ENCODE measurements at regions not wholly inside any gene's neighbourhood (a gene's known extent, or its start where the extent isn't known, plus 50 kb on each side); places are given as distances from the start of the nearest gene placed in this dataset.

- no peak overlapping the region for H3K14ac ChIP-seq (ENCODE audit: low read length)
- no peak overlapping the region for H3K27ac ChIP-seq (ENCODE audit: low read depth, low read length)
- DNase-seq: no peak
- H3K4me1 ChIP-seq (ENCODE audit: control insufficient read depth in 1 of 2, insufficient read depth in 2 of 2, low read length in 2 of 2): no peaks in the 10 kb centered on the region
- H2BK5ac ChIP-seq (ENCODE audit: low read depth, low read length, poor library complexity): no peak overlapping the region
- no peak overlapping the region for H4K91ac ChIP-seq (ENCODE audit: low read depth, low read length)
- H4K12ac ChIP-seq (ENCODE audit: low read depth, low read length): no peak overlapping the region
- WGBS (ENCODE audit: extremely low coverage, insufficient coverage, insufficient read length): no CpG with 5 or more reads among the region's 8 CpGs
- H3K4me2 ChIP-seq (ENCODE audit: low read length): no peak overlapping the region
- H4K8ac ChIP-seq (ENCODE audit: low read depth, low read length): no peak overlapping the region
- H3K27me3 ChIP-seq (ENCODE audit: insufficient read depth, low read length): no peaks in the 10 kb centered on the region
- no peak overlapping the region for H3K4ac ChIP-seq (ENCODE audit: low read depth, low read length)
- no peak overlapping the region for H3K9ac ChIP-seq (ENCODE audit: low read length)
- H3K79me2 ChIP-seq (ENCODE audit: control insufficient read depth, insufficient read depth, low read length, poor library complexity): no peaks in the 10 kb centered on the region
- H3K9me3 ChIP-seq (ENCODE audit: insufficient read depth, low read depth, low read length): no peaks in the 10 kb centered on the region
- H3K79me1 ChIP-seq (ENCODE audit: low read length): no peaks in the 10 kb centered on the region
- H2BK120ac ChIP-seq (ENCODE audit: insufficient read depth, low read length, poor library complexity): no peak overlapping the region
- H3K18ac ChIP-seq (ENCODE audit: low read length): no peak overlapping the region
- no peak overlapping the region for H2BK12ac ChIP-seq (ENCODE audit: low read length)
- no peak overlapping the region for H3K23ac ChIP-seq (ENCODE audit: low read length)
- H3K36me3 ChIP-seq (ENCODE audit: control insufficient read depth in 1 of 2, insufficient read depth in 2 of 2, low read length in 2 of 2): no peaks in the 10 kb centered on the region
- no peak overlapping the region for H2AFZ ChIP-seq (ENCODE audit: insufficient read depth, low read length, poor library complexity)
- H3K4me3 ChIP-seq (ENCODE audit: low read depth, low read length): no peak overlapping the region
- no peak overlapping the region for H2AK5ac ChIP-seq (ENCODE audit: low read length)
These were observed 374.0 kb downstream of the NFIB start for GRCh38 chr9:13939701-13940490.

GRCh38 chr9:13939134-13939533, 374.8 kb downstream of the NFIB start:
- no peaks in the 10 kb centered on the region for H3K79me2 ChIP-seq (ENCODE audit: control insufficient read depth, insufficient read depth, low read length, poor library complexity)
- H3K4me1 ChIP-seq (ENCODE audit: control insufficient read depth in 1 of 2, insufficient read depth in 2 of 2, low read length in 2 of 2): no peaks in the 10 kb centered on the region

GRCh38 chr9:13934416-13934815, 379.5 kb downstream of the NFIB start:
- Histone ChIP-seq H3K4ac (ENCODE audit: low read depth, low read length) (no peak overlapping the region), H3K4me2 (ENCODE audit: low read length) (no peak overlapping the region), H3K27ac (ENCODE audit: low read depth, low read length) (no peak overlapping the region), H3K4me3 (ENCODE audit: low read depth, low read length) (no peak overlapping the region), H3K14ac (ENCODE audit: low read length) (no peak overlapping the region), H3K79me2 (ENCODE audit: control insufficient read depth, insufficient read depth, low read length, poor library complexity) (no peaks in the 10 kb centered on the region), H3K9me3 (ENCODE audit: insufficient read depth, low read depth, low read length) (no peaks in the 10 kb centered on the region), H2AFZ (ENCODE audit: insufficient read depth, low read length, poor library complexity) (no peak overlapping the region), H3K9ac (ENCODE audit: low read length) (no peak overlapping the region), H2AK5ac (ENCODE audit: low read length) (no peak overlapping the region), H3K4me1 (ENCODE audit: control insufficient read depth in 1 of 2, insufficient read depth in 2 of 2, low read length in 2 of 2) (no peaks in the 10 kb centered on the region), H2BK5ac (ENCODE audit: low read depth, low read length, poor library complexity) (no peak overlapping the region), H2BK120ac (ENCODE audit: insufficient read depth, low read length, poor library complexity) (no peak overlapping the region), H3K79me1 (ENCODE audit: low read length) (no peaks in the 10 kb centered on the region), H3K36me3 (ENCODE audit: control insufficient read depth in 1 of 2, insufficient read depth in 2 of 2, low read length in 2 of 2) (no peaks in the 10 kb centered on the region), H3K27me3 (ENCODE audit: insufficient read depth, low read length) (no peaks in the 10 kb centered on the region), H3K18ac (ENCODE audit: low read length) (no peak overlapping the region), H4K12ac (ENCODE audit: low read depth, low read length) (no peak overlapping the region), H4K8ac (ENCODE audit: low read depth, low read length) (no peak overlapping the region), H2BK12ac (ENCODE audit: low read length) (no peak overlapping the region), H4K91ac (ENCODE audit: low read depth, low read length) (no peak overlapping the region), H3K23ac (ENCODE audit: low read length) (no peak overlapping the region)
- DNase-seq: no peak
- no CpG with 5 or more reads among the region's 3 CpGs for WGBS (ENCODE audit: extremely low coverage, insufficient coverage, insufficient read length)

More at GRCh38 chr9:13939134-13939533, 374.8 kb downstream of the NFIB start:
- Histone ChIP-seq H4K12ac (ENCODE audit: low read depth, low read length) (no peak overlapping the region), H2BK5ac (ENCODE audit: low read depth, low read length, poor library complexity) (no peak overlapping the region), H2BK120ac (ENCODE audit: insufficient read depth, low read length, poor library complexity) (no peak overlapping the region), H2AFZ (ENCODE audit: insufficient read depth, low read length, poor library complexity) (no peak overlapping the region), H4K91ac (ENCODE audit: low read depth, low read length) (no peak overlapping the region), H3K9me3 (ENCODE audit: insufficient read depth, low read depth, low read length) (no peaks in the 10 kb centered on the region), H3K27ac (ENCODE audit: low read depth, low read length) (no peak overlapping the region), H3K4me3 (ENCODE audit: low read depth, low read length) (no peak overlapping the region), H3K9ac (ENCODE audit: low read length) (no peak overlapping the region), H3K18ac (ENCODE audit: low read length) (no peak overlapping the region), H4K8ac (ENCODE audit: low read depth, low read length) (no peak overlapping the region), H3K27me3 (ENCODE audit: insufficient read depth, low read length) (no peaks in the 10 kb centered on the region), H3K4me2 (ENCODE audit: low read length) (no peak overlapping the region), H3K4ac (ENCODE audit: low read depth, low read length) (no peak overlapping the region), H3K79me1 (ENCODE audit: low read length) (no peaks in the 10 kb centered on the region), H2AK5ac (ENCODE audit: low read length) (no peak overlapping the region), H2BK12ac (ENCODE audit: low read length) (no peak overlapping the region), H3K36me3 (ENCODE audit: control insufficient read depth in 1 of 2, insufficient read depth in 2 of 2, low read length in 2 of 2) (no peaks in the 10 kb centered on the region), H3K23ac (ENCODE audit: low read length) (no peak overlapping the region), H3K14ac (ENCODE audit: low read length) (no peak overlapping the region)
- no peak for DNase-seq
- no CpG with 5 or more reads among the region's 1 CpG for WGBS (ENCODE audit: extremely low coverage, insufficient coverage, insufficient read length)

- no peak overlapping the region for H2BK5ac ChIP-seq (ENCODE audit: low read depth, low read length, poor library complexity)
- no peak overlapping the region for H2BK120ac ChIP-seq (ENCODE audit: insufficient read depth, low read length, poor library complexity)
- no peak overlapping the region for H4K8ac ChIP-seq (ENCODE audit: low read depth, low read length)
- WGBS (ENCODE audit: extremely low coverage, insufficient coverage, insufficient read length): no CpG with 5 or more reads among the region's 1 CpG
- H3K4me1 ChIP-seq (ENCODE audit: control insufficient read depth in 1 of 2, insufficient read depth in 2 of 2, low read length in 2 of 2): no peaks in the 10 kb centered on the region
- H3K4ac ChIP-seq (ENCODE audit: low read depth, low read length): no peak overlapping the region
- H3K79me2 ChIP-seq (ENCODE audit: control insufficient read depth, insufficient read depth, low read length, poor library complexity): no peaks in the 10 kb centered on the region
- H3K79me1 ChIP-seq (ENCODE audit: low read length): no peaks in the 10 kb centered on the region
- H2AK5ac ChIP-seq (ENCODE audit: low read length): no peak overlapping the region
- no peak overlapping the region for H3K4me3 ChIP-seq (ENCODE audit: low read depth, low read length)
- H3K27ac ChIP-seq (ENCODE audit: low read depth, low read length): no peak overlapping the region
- no peak overlapping the region for H3K18ac ChIP-seq (ENCODE audit: low read length)
- H3K9me3 ChIP-seq (ENCODE audit: insufficient read depth, low read depth, low read length): no peaks in the 10 kb centered on the region
- H3K9ac ChIP-seq (ENCODE audit: low read length): no peak overlapping the region
- no peak overlapping the region for H3K14ac ChIP-seq (ENCODE audit: low read length)
- DNase-seq: no peak
- no peak overlapping the region for H4K12ac ChIP-seq (ENCODE audit: low read depth, low read length)
- H3K4me2 ChIP-seq (ENCODE audit: low read length): no peak overlapping the region
- H3K23ac ChIP-seq (ENCODE audit: low read length): no peak overlapping the region
- no peaks in the 10 kb centered on the region for H3K36me3 ChIP-seq (ENCODE audit: control insufficient read depth in 1 of 2, insufficient read depth in 2 of 2, low read length in 2 of 2)
- no peaks in the 10 kb centered on the region for H3K27me3 ChIP-seq (ENCODE audit: insufficient read depth, low read length)
- H4K91ac ChIP-seq (ENCODE audit: low read depth, low read length): no peak overlapping the region
- H2AFZ ChIP-seq (ENCODE audit: insufficient read depth, low read length, poor library complexity): no peak overlapping the region
- H2BK12ac ChIP-seq (ENCODE audit: low read length): no peak overlapping the region
These were observed 380.7 kb downstream of the NFIB start for GRCh38 chr9:13933268-13933656.
